ENCODE measurements at regions not wholly inside any gene's neighbourhood (a gene's known extent, or its start where the extent isn't known, plus 50 kb on each side); places are given as distances from the start of the nearest gene placed in this dataset.

DNA sequence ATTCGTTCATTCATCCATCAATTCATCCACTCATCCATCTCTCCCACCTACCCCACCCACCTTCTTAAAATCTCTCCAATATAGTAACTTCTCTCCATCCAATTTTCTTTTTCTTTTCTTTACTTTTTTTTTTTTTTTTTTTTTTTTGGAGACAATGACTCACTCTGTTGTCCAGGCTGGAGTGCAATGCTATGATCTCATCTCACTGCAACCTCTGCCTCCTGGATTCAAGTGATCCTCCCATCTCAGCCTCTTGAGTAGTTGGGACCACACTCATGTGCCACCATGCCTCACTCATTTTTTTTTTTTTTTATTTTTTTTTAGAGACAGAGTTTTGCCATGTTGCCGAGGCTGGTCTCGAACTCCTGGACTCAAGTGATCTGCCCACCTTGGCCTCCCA is 118.4 kb downstream of the SUDS3 start:
- Histone ChIP-seq H3K27ac (no peak overlapping the region), H3K9me3 (no peaks in the 10 kb centered on the region), H3K4me3 (no peak overlapping the region), H3K4me1 (no peaks in the 10 kb centered on the region), H3K27me3 (no peaks in the 10 kb centered on the region), H3K36me3 (ENCODE audit: low read depth, missing control alignments) (no peaks in the 10 kb centered on the region)
- 84 to 94% methylated on average over 3 of the region's 3 CpGs for WGBS, 2 donors
- TF ChIP-seq, protein P1, sequence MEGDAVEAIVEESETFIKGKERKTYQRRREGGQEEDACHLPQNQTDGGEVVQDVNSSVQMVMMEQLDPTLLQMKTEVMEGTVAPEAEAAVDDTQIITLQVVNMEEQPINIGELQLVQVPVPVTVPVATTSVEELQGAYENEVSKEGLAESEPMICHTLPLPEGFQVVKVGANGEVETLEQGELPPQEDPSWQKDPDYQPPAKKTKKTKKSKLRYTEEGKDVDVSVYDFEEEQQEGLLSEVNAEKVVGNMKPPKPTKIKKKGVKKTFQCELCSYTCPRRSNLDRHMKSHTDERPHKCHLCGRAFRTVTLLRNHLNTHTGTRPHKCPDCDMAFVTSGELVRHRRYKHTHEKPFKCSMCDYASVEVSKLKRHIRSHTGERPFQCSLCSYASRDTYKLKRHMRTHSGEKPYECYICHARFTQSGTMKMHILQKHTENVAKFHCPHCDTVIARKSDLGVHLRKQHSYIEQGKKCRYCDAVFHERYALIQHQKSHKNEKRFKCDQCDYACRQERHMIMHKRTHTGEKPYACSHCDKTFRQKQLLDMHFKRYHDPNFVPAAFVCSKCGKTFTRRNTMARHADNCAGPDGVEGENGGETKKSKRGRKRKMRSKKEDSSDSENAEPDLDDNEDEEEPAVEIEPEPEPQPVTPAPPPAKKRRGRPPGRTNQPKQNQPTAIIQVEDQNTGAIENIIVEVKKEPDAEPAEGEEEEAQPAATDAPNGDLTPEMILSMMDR (IDR thresholded peaks at IDR 0.05), result no peak
- no peak for TF ChIP-seq POLR2A (IDR thresholded peaks at IDR 0.05)
- no peak for DNase-seq
- intact Hi-C loops (cut with DNase I; ENCODE audit: low total_unique reads), result no loop called here

DNA sequence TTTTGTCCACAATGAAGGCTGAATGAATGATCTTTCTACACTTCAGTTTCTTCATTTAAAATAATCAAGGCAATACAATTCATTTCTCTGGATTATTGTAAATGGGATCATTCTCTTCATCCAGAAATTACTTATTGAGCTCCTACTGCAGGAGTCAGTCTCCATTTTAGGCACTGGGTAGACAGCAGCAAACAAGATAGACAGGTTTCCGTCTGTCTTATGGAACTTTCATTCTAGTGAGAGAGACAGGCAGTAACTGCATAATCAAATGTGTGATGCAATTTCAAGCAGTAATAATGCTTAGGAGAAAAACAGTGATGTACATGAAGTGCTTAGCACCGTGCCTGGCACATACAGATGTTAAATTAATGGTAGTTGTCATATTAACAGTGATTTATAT is 118.9 kb downstream of the SUDS3 start:
- 75 to 79% methylated on average over 2 of the region's 2 CpGs for WGBS, 2 donors
- Histone ChIP-seq H3K9me3 (no peaks in the 10 kb centered on the region), H3K27me3 (no peaks in the 10 kb centered on the region), H3K4me3 (no peak overlapping the region), H3K27ac (no peak overlapping the region), H3K36me3 (ENCODE audit: low read depth, missing control alignments) (no peaks in the 10 kb centered on the region), H3K4me1 (no peaks in the 10 kb centered on the region)
- no peak for DNase-seq
- intact Hi-C loops (cut with DNase I; ENCODE audit: low total_unique reads), result no loop called here
- no peak for TF ChIP-seq POLR2A (IDR thresholded peaks at IDR 0.05)
- TF ChIP-seq, protein P1 (IDR thresholded peaks at IDR 0.05), result no peak

DNA sequence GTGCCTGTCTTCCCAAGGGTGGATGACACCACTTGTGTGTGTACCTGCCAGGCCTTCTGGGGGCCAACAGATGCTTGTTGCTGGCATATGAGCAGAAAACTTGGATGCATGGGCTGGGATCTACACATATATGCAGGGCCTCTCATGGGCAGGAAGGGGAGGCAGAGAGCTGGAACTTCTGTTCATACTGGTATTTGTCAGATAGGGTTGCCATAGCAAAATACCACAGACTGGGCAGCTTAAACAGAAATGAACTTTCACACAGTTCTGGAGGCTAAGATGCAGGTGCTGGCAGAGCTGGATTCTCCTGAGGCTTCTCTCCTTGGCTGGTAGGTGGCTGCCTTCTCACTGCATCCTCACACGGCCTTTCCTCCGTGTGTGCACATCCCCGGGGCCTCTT is 121.8 kb downstream of the SUDS3 start:
- no peak overlapping the region for H3K27ac ChIP-seq
- H3K36me3 ChIP-seq (ENCODE audit: low read depth, missing control alignments), result no peaks in the 10 kb centered on the region
- intact Hi-C loops (cut with DNase I; ENCODE audit: low total_unique reads), result no loop called here
- DNase-seq, result no peak
- no peaks in the 10 kb centered on the region for H3K27me3 ChIP-seq
- H3K4me3 ChIP-seq, result no peak overlapping the region
- TF ChIP-seq POLR2A (IDR thresholded peaks at IDR 0.05), result no peak
- TF ChIP-seq, protein P1 (IDR thresholded peaks at IDR 0.05), result no peak
- WGBS, 2 donors, result 78 to 80% methylated on average over 3 of the region's 3 CpGs
- H3K9me3 ChIP-seq, result no peaks in the 10 kb centered on the region
- H3K4me1 ChIP-seq, result no peaks in the 10 kb centered on the region

DNA sequence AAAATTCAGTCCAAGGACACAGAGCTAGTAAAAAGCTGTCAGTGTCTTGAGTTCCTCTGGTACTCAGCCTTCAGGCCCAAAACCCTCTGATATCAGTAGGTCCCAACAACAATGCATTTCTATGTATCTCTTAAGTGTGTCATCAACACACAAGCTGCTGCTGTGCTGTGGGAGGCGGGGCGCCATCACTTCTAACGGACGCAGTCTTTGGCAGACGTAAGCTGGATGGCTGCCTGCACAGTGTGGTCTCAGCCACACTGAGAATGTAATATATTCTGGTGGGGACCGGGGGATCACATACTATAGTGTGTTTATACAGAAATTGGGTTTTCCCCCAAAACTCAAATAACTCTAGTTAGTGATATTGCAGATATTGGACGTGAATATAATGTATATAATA is 123.9 kb downstream of the SUDS3 start:
- Histone ChIP-seq H3K27ac (no peak overlapping the region), H3K4me1 (no peaks in the 10 kb centered on the region), H3K9me3 (no peaks in the 10 kb centered on the region), H3K4me3 (no peak overlapping the region), H3K36me3 (ENCODE audit: low read depth, missing control alignments) (no peaks in the 10 kb centered on the region), H3K27me3 (no peaks in the 10 kb centered on the region)
- DNase-seq, result no peak
- WGBS, 2 donors, result 64 to 76% methylated on average over 7 of the region's 7 CpGs
- TF ChIP-seq, protein P1 (IDR thresholded peaks at IDR 0.05), result no peak
- TF ChIP-seq POLR2A (IDR thresholded peaks at IDR 0.05), result no peak
- intact Hi-C loops (cut with DNase I; ENCODE audit: low total_unique reads), result no loop called here

DNA sequence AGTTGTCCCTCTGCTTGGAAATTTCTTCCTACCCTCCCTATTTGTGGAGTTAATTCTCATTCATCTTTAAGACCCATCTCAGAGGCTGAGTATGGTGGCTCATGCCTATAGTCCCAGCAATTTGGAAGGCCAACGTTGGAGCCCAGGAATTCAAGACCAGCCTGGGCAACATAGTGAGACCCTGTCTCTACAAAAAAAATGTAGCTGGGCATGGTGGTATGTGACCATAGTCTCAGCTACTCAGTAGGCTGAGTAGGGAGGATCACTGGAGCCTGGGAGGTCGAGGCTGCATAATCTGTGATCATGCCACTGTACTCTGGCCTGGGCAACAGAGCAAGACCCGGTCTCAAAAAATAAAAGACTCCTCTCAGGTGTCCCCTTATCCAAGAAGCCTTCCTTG is 125.1 kb downstream of the SUDS3 start:
- Histone ChIP-seq H3K4me1 (no peaks in the 10 kb centered on the region), H3K27ac (no peak overlapping the region), H3K27me3 (no peaks in the 10 kb centered on the region), H3K36me3 (ENCODE audit: low read depth, missing control alignments) (no peaks in the 10 kb centered on the region), H3K4me3 (no peak overlapping the region), H3K9me3 (no peaks in the 10 kb centered on the region)
- intact Hi-C loops (cut with DNase I; ENCODE audit: low total_unique reads), result no loop called here
- WGBS, 2 donors, result 77 to 78% methylated on average over 3 of the region's 3 CpGs
- TF ChIP-seq POLR2A (IDR thresholded peaks at IDR 0.05), result no peak
- TF ChIP-seq, protein P1 (IDR thresholded peaks at IDR 0.05), result no peak
- no peak for DNase-seq
